ENCODE measurements at regions not wholly inside any gene's neighbourhood (a gene's known extent, or its start where the extent isn't known, plus 50 kb on each side); places are given as distances from the start of the nearest gene placed in this dataset.

DNA sequence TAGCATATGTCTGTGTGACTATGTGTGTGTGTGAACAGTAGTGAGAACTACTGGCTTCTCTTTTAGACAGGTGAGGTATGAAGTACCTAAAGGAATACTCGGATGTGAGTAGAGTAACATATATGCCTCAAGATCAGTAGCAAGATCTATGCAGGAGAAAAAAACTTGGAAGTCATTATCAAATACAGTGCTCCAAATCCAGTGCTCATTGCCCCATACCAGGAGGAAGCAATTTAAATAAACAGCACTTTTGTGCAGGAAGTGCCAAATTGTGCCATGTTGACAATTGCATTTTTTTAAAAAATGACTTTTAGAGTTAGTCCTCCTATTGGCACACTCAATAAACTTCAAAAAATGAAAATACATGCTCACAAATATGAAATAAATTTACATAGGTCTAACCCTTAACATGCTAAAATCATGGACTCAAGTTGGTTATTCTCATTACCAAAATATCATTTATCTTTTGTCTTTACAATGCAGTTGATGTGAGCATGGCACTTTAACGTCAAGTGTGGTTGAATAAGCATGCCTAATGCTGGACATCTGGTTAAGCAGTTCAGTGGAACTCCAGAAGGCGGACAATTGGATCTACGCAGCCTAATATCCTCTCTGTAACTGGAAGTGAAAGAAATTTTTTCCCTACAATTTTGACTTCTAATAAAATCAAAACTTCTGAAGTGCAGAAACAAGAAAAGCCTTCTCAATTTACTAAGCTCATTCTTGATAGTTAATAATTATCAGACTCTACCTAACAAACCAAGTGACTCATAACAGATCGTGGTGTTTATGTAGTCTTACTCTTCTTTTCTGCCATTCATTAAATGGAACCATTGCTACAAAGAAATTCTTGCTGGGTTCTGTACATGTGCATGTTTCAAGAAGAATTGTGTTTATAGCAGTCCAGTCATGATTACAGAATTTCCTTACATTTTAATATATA, 195.2 kb downstream of the MDFIC start:
- H3K23ac ChIP-seq (ENCODE audit: low read length): no peak overlapping the region
- H4K12ac ChIP-seq (ENCODE audit: low read depth, low read length): no peak overlapping the region
- no peak overlapping the region for H3K18ac ChIP-seq (ENCODE audit: low read length)
- no peaks in the 10 kb centered on the region for H3K36me3 ChIP-seq (ENCODE audit: control insufficient read depth in 1 of 2, insufficient read depth in 2 of 2, low read length in 2 of 2)
- H2BK5ac ChIP-seq (ENCODE audit: low read depth, low read length, poor library complexity): no peak overlapping the region
- H2AK5ac ChIP-seq (ENCODE audit: low read length): no peak overlapping the region
- no peaks in the 10 kb centered on the region for H3K27me3 ChIP-seq (ENCODE audit: insufficient read depth, low read length)
- no peak overlapping the region for H3K27ac ChIP-seq (ENCODE audit: low read depth, low read length)
- no peak overlapping the region for H2BK120ac ChIP-seq (ENCODE audit: insufficient read depth, low read length, poor library complexity)
- no peak for DNase-seq
- H3K4me2 ChIP-seq (ENCODE audit: low read length): no peak overlapping the region
- no peak overlapping the region for H3K4ac ChIP-seq (ENCODE audit: low read depth, low read length)
- H3K79me2 ChIP-seq (ENCODE audit: control insufficient read depth, insufficient read depth, low read length, poor library complexity): no peaks in the 10 kb centered on the region
- H3K9ac ChIP-seq (ENCODE audit: low read length): no peak overlapping the region
- WGBS (ENCODE audit: extremely low coverage, insufficient coverage, insufficient read length): no CpG with 5 or more reads among the region's 5 CpGs
- H3K14ac ChIP-seq (ENCODE audit: low read length): no peak overlapping the region
- no peak overlapping the region for H2AFZ ChIP-seq (ENCODE audit: insufficient read depth, low read length, poor library complexity)
- H3K4me3 ChIP-seq (ENCODE audit: low read depth, low read length): no peak overlapping the region
- H2BK12ac ChIP-seq (ENCODE audit: low read length): no peak overlapping the region
- no peaks in the 10 kb centered on the region for H3K79me1 ChIP-seq (ENCODE audit: low read length)
- no peaks in the 10 kb centered on the region for H3K4me1 ChIP-seq (ENCODE audit: control insufficient read depth in 1 of 2, insufficient read depth in 2 of 2, low read length in 2 of 2)
- no peak overlapping the region for H4K91ac ChIP-seq (ENCODE audit: low read depth, low read length)
- H4K8ac ChIP-seq (ENCODE audit: low read depth, low read length): no peak overlapping the region
- peaks cover 2% of the 10 kb centered on the region for H3K9me3 ChIP-seq (ENCODE audit: insufficient read depth, low read depth, low read length)

DNA sequence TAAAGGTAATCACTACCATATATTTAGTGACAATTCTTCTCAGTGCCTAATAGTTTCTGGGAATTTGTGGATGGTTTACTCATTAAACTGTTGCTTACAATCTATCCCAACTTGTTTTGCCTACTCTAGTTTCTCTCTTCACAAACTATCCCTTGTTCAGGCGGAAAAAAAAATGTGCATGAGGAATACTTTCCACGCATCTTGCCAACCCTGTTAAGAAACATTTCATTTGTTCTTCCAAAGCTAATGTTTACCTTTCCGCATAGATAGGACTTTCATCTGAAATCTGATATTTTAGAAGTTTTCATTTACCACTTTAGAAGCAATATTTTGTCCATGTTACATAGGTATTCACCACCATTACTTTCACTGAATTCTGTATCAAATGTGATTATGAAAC, 191.9 kb downstream of the MDFIC start:
- Histone ChIP-seq H3K14ac (ENCODE audit: low read length) (no peak overlapping the region), H3K18ac (ENCODE audit: low read length) (no peak overlapping the region)
- WGBS (ENCODE audit: extremely low coverage, insufficient coverage, insufficient read length): no CpG with 5 or more reads among the region's 3 CpGs

DNA sequence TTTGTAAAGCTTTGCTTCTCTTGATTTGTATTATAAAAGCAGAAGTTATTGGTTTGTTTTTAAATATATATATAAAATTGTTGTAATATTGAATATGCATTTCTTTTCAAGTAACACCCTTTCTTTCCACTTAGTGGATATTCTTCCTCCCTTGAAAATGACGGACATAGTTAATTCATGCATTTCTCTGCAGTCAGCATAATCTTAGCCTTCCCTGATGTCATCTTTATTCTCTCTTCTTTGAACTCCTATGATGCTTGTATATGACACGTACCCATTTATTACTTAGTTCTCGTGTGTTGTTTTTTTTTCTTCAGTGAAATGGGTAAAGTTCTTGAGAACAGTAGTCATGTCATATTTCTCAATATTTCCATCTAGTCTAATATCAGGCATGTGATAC, 191.2 kb downstream of the MDFIC start:
- Histone ChIP-seq H2AFZ (ENCODE audit: insufficient read depth, low read length, poor library complexity) (no peak overlapping the region), H3K4me2 (ENCODE audit: low read length) (no peak overlapping the region), H3K27me3 (ENCODE audit: insufficient read depth, low read length) (no peaks in the 10 kb centered on the region), H3K23ac (ENCODE audit: low read length) (no peak overlapping the region), H2BK5ac (ENCODE audit: low read depth, low read length, poor library complexity) (no peak overlapping the region), H2BK12ac (ENCODE audit: low read length) (no peak overlapping the region), H4K8ac (ENCODE audit: low read depth, low read length) (no peak overlapping the region), H3K36me3 (ENCODE audit: control insufficient read depth in 1 of 2, insufficient read depth in 2 of 2, low read length in 2 of 2) (no peaks in the 10 kb centered on the region), H2BK120ac (ENCODE audit: insufficient read depth, low read length, poor library complexity) (no peak overlapping the region), H4K12ac (ENCODE audit: low read depth, low read length) (no peak overlapping the region), H3K4me1 (ENCODE audit: control insufficient read depth in 1 of 2, insufficient read depth in 2 of 2, low read length in 2 of 2) (no peaks in the 10 kb centered on the region), H2AK5ac (ENCODE audit: low read length) (no peak overlapping the region), H4K91ac (ENCODE audit: low read depth, low read length) (no peak overlapping the region), H3K14ac (ENCODE audit: low read length) (no peak overlapping the region), H3K9ac (ENCODE audit: low read length) (no peak overlapping the region), H3K79me1 (ENCODE audit: low read length) (no peaks in the 10 kb centered on the region), H3K4ac (ENCODE audit: low read depth, low read length) (no peak overlapping the region), H3K18ac (ENCODE audit: low read length) (no peak overlapping the region), H3K9me3 (ENCODE audit: insufficient read depth, low read depth, low read length) (no peaks in the 10 kb centered on the region), H3K27ac (ENCODE audit: low read depth, low read length) (no peak overlapping the region), H3K79me2 (ENCODE audit: control insufficient read depth, insufficient read depth, low read length, poor library complexity) (no peaks in the 10 kb centered on the region), H3K4me3 (ENCODE audit: low read depth, low read length) (no peak overlapping the region)
- no CpG with 5 or more reads among the region's 3 CpGs for WGBS (ENCODE audit: extremely low coverage, insufficient coverage, insufficient read length)
- no peak for DNase-seq

More for the DNA sequence above, 191.9 kb downstream of the MDFIC start:
- Histone ChIP-seq H3K4ac (ENCODE audit: low read depth, low read length) (no peak overlapping the region), H3K27me3 (ENCODE audit: insufficient read depth, low read length) (no peaks in the 10 kb centered on the region), H3K4me2 (ENCODE audit: low read length) (no peak overlapping the region), H4K91ac (ENCODE audit: low read depth, low read length) (no peak overlapping the region), H3K27ac (ENCODE audit: low read depth, low read length) (no peak overlapping the region), H2BK120ac (ENCODE audit: insufficient read depth, low read length, poor library complexity) (no peak overlapping the region), H2AK5ac (ENCODE audit: low read length) (no peak overlapping the region), H3K79me2 (ENCODE audit: control insufficient read depth, insufficient read depth, low read length, poor library complexity) (no peaks in the 10 kb centered on the region), H3K23ac (ENCODE audit: low read length) (no peak overlapping the region), H3K9ac (ENCODE audit: low read length) (no peak overlapping the region), H3K36me3 (ENCODE audit: control insufficient read depth in 1 of 2, insufficient read depth in 2 of 2, low read length in 2 of 2) (no peaks in the 10 kb centered on the region), H4K8ac (ENCODE audit: low read depth, low read length) (no peak overlapping the region), H3K4me1 (ENCODE audit: control insufficient read depth in 1 of 2, insufficient read depth in 2 of 2, low read length in 2 of 2) (no peaks in the 10 kb centered on the region), H3K9me3 (ENCODE audit: insufficient read depth, low read depth, low read length) (no peaks in the 10 kb centered on the region), H3K79me1 (ENCODE audit: low read length) (no peaks in the 10 kb centered on the region), H2AFZ (ENCODE audit: insufficient read depth, low read length, poor library complexity) (no peak overlapping the region), H3K4me3 (ENCODE audit: low read depth, low read length) (no peak overlapping the region), H2BK12ac (ENCODE audit: low read length) (no peak overlapping the region), H2BK5ac (ENCODE audit: low read depth, low read length, poor library complexity) (no peak overlapping the region), H4K12ac (ENCODE audit: low read depth, low read length) (no peak overlapping the region)
- DNase-seq: no peak

DNA sequence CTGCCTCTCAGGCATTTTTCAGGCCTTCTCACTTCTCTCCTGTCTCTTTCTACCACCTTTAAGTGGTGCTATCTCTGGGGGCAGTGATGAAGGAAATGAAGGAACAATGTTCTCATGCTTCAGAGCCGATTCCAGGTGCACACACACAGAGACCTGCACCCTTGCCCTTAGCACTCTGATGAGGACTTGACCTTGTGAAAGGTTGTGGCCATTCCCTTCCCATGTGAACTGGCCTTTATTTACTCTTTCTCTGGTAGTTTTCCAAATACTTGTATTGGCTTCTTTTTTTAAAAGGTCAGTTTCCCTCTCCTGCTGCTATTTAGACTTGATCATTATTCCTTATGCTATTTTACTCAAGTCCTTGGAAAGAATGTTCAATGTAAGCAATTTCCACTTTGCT, 188.6 kb downstream of the MDFIC start:
- Histone ChIP-seq H2AFZ (ENCODE audit: insufficient read depth, low read length, poor library complexity) (no peak overlapping the region), H3K4me1 (ENCODE audit: control insufficient read depth in 1 of 2, insufficient read depth in 2 of 2, low read length in 2 of 2) (no peaks in the 10 kb centered on the region), H2BK120ac (ENCODE audit: insufficient read depth, low read length, poor library complexity) (no peak overlapping the region), H4K91ac (ENCODE audit: low read depth, low read length) (no peak overlapping the region), H3K4me3 (ENCODE audit: low read depth, low read length) (no peak overlapping the region), H3K14ac (ENCODE audit: low read length) (no peak overlapping the region), H3K79me1 (ENCODE audit: low read length) (no peaks in the 10 kb centered on the region), H3K18ac (ENCODE audit: low read length) (no peak overlapping the region), H2AK5ac (ENCODE audit: low read length) (no peak overlapping the region), H2BK5ac (ENCODE audit: low read depth, low read length, poor library complexity) (no peak overlapping the region), H3K79me2 (ENCODE audit: control insufficient read depth, insufficient read depth, low read length, poor library complexity) (no peaks in the 10 kb centered on the region), H4K8ac (ENCODE audit: low read depth, low read length) (no peak overlapping the region), H3K27me3 (ENCODE audit: insufficient read depth, low read length) (no peaks in the 10 kb centered on the region), H4K12ac (ENCODE audit: low read depth, low read length) (no peak overlapping the region), H3K4ac (ENCODE audit: low read depth, low read length) (no peak overlapping the region), H3K9ac (ENCODE audit: low read length) (no peak overlapping the region), H3K4me2 (ENCODE audit: low read length) (no peak overlapping the region), H3K23ac (ENCODE audit: low read length) (no peak overlapping the region), H2BK12ac (ENCODE audit: low read length) (no peak overlapping the region), H3K9me3 (ENCODE audit: insufficient read depth, low read depth, low read length) (no peaks in the 10 kb centered on the region), H3K36me3 (ENCODE audit: control insufficient read depth in 1 of 2, insufficient read depth in 2 of 2, low read length in 2 of 2) (no peaks in the 10 kb centered on the region), H3K27ac (ENCODE audit: low read depth, low read length) (no peak overlapping the region)
- DNase-seq: no peak
- no CpG with 5 or more reads among the region's 1 CpG for WGBS (ENCODE audit: extremely low coverage, insufficient coverage, insufficient read length)

Measured in trophoblast cell (in vitro differentiated cells and primary cell).